ENCODE measurements at regions not wholly inside any gene's neighbourhood (a gene's known extent, or its start where the extent isn't known, plus 50 kb on each side); places are given as distances from the start of the nearest gene placed in this dataset.

DNA sequence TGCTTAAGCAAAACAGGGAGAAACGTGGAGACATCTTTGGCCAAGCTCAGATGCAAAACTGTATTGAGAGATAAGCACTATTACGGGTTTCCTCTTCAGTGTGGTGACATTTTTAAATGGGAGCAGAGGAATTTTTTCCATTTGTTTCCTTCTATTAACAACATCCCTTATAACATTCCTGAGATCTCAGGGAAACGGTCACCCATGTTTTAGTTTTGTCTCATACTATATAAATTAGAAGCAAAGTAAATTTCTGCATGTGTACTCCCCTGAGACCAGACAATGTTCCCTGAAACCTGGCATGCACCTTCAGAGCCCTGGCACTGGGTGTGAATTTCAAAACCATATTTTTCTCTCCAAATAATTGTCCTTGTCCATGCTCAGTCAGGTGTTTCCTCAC, 57.6 kb upstream of the RNF152 start:
- ATAC-seq (ENCODE audit: low read depth) (no peak), DNase-seq (no peak)
- H3K4ac ChIP-seq (ENCODE audit: low read depth, low read length): peak overlapping the region; percentile 81; the same call in 1 of the 2 replicates
- H4K8ac ChIP-seq (ENCODE audit: low read depth in 2 of 2, low read length in 2 of 2): peak overlapping the region in 1 of 2 experiments; percentile 75; a peak in 2 of 4 replicates
- TF ChIP-seq NFE2L2 (IDR thresholded peaks at IDR 0.05; ENCODE audit: low read depth, low read length): no peak
- H3K27me3 ChIP-seq (ENCODE audit: control insufficient read depth, insufficient read depth, low read length): no peaks in the 10 kb centered on the region
- no peak overlapping the region for H3K4me3 ChIP-seq (ENCODE audit: insufficient read depth, low read depth, low read length)
- 63% methylated on average over 1 of the region's 3 CpGs; no CpG with 5 or more reads in 1 of the 2 experiments for WGBS, 2 experiments (ENCODE audit: extremely low coverage in 2 of 2, insufficient read length in 1 of 2)
- H2AFZ ChIP-seq (replicated peaks; ENCODE audit: low read length, poor library complexity): peak overlapping the region; percentile 78
- BruUV-seq (replicated peaks): no TSS peak
- H2AK5ac ChIP-seq (ENCODE audit: low read depth, low read length): no peak overlapping the region
- H3K23ac ChIP-seq (ENCODE audit: low read depth, low read length): peak overlapping the region; percentile 34; the same call in 1 of the 2 replicates
- no peak overlapping the region for H3K18ac ChIP-seq (ENCODE audit: low read depth, low read length)
- peak overlapping the region; percentile 77 for H2BK20ac ChIP-seq (ENCODE audit: low read depth, low read length)
- H3K36me3 ChIP-seq (ENCODE audit: control insufficient read depth, insufficient read depth, low read length): no peaks in the 10 kb centered on the region
- CTCF ChIA-PET: no interaction called here
- no peaks in the 10 kb centered on the region for H4K20me1 ChIP-seq (ENCODE audit: insufficient read depth, low read length)
- H3K9me3 ChIP-seq (ENCODE audit: control insufficient read depth, insufficient read depth, low read length): no peaks in the 10 kb centered on the region
- no peak overlapping the region for H3K9ac ChIP-seq (ENCODE audit: low read depth, low read length)
- H3K56ac ChIP-seq (ENCODE audit: extremely low read depth, insufficient read depth, low read length): no peak overlapping the region
- dilution Hi-C loops (cut with HindIII; ENCODE audit: low sequenced_read_pairs, unreplicated experiment) (no loop called here), intact Hi-C loops (cut with micrococcal nuclease) (no loop called here), in situ Hi-C loops (cut with MboI; ENCODE audit: low sequenced_read_pairs) (no loop called here)
- H2AK9ac ChIP-seq (replicated peaks; ENCODE audit: low read depth, low read length, poor library complexity): no peak overlapping the region
- no peak overlapping the region for H4K91ac ChIP-seq (ENCODE audit: insufficient read depth, low read depth, low read length)
- POLR2A ChIA-PET (ENCODE audit: unreplicated experiment): no interaction called here
- no peak overlapping the region; the same call in 1 of the 2 replicates for H3K4me2 ChIP-seq (ENCODE audit: low read depth, low read length)
- 0 out of 2 replicates have a peak overlapping the region, but pooled peaks have one; percentile 65 for H3K14ac ChIP-seq (replicated peaks; ENCODE audit: low read depth, low read length)
- H3K79me1 ChIP-seq (ENCODE audit: low read depth in 1 of 2, low read length in 2 of 2): no peaks in the 10 kb centered on the region
- no peak overlapping the region for H4K5ac ChIP-seq (ENCODE audit: low read depth, low read length)
- H2BK15ac ChIP-seq (ENCODE audit: low read depth, low read length): peak overlapping the region; percentile 71; the same call in 2 of the 3 replicates
- H3K9me1 ChIP-seq (ENCODE audit: insufficient read depth, low read length): peaks cover 22% of the 10 kb centered on the region
- H2BK5ac ChIP-seq (ENCODE audit: low read depth, low read length, poor library complexity, severe bottlenecking): peak overlapping the region; percentile 72
- H2BK120ac ChIP-seq (ENCODE audit: low read depth, low read length): peak overlapping the region; percentile 74; the same call in 1 of the 2 replicates
- H3K27ac ChIP-seq (ENCODE audit: insufficient read depth, low read length): no peak overlapping the region
- peaks cover 22% of the 10 kb centered on the region for H3K4me1 ChIP-seq (ENCODE audit: control insufficient read depth, insufficient read depth, low read length)

Measured in IMR-90 (cell line).